SHP77 (cell line): ENCODE measurements at regions not wholly inside any gene's neighbourhood (a gene's known extent, or its start where the extent isn't known, plus 50 kb on each side); places are given as distances from the start of the nearest gene placed in this dataset.
"Not testable (repeated sequence)": the region's sequence is repeated elsewhere in the genome, so short reads cannot be mapped to it uniquely, and the experiment has no call there.

Experiments
- DNase-seq, 2 experiments: peaks; one replicate each; lab custom pipeline; 2025; lab: John Stamatoyannopoulos, UW

GRCh38 chr21:9695759-9696158 lies 825.6 kb upstream of the TPTE start:
- DNase-seq: not testable (repeated sequence)

GRCh38 chr21:9697751-9698150 lies 823.6 kb upstream of the TPTE start:
- DNase-seq: not testable (repeated sequence)

- DNase-seq: not testable (repeated sequence)
Measured at GRCh38 chr21:9705016-9705415, 816.4 kb upstream of the TPTE start.

- DNase-seq: not testable (repeated sequence)
Measured at GRCh38 chr21:9705455-9705854, 815.9 kb upstream of the TPTE start.

- DNase-seq: not testable (repeated sequence)
Measured at GRCh38 chr21:9724542-9724941, 796.8 kb upstream of the TPTE start.

- DNase-seq: not testable (repeated sequence)
Measured at GRCh38 chr21:9727187-9727586, 794.2 kb upstream of the TPTE start.

GRCh38 chr21:9728219-9728992 lies 793.0 kb upstream of the TPTE start:
- not testable (repeated sequence) for DNase-seq

- DNase-seq: no peak
Measured at GRCh38 chr21:9730866-9731265, 790.5 kb upstream of the TPTE start.

GRCh38 chr21:9731317-9731716 lies 790.1 kb upstream of the TPTE start:
- not testable (repeated sequence) for DNase-seq

- DNase-seq: not testable (repeated sequence)
Measured at GRCh38 chr21:9732605-9733004, 788.8 kb upstream of the TPTE start.

- not testable (repeated sequence) for DNase-seq
Measured at GRCh38 chr21:9733761-9734558, 787.4 kb upstream of the TPTE start.

- DNase-seq: no peak
Measured at GRCh38 chr21:9735421-9735961, 785.9 kb upstream of the TPTE start.

GRCh38 chr21:9737301-9737700 lies 784.1 kb upstream of the TPTE start:
- not testable (repeated sequence) for DNase-seq

GRCh38 chr21:9737871-9738515 lies 783.4 kb upstream of the TPTE start:
- not testable (repeated sequence) for DNase-seq

GRCh38 chr21:9738527-9738926 lies 782.9 kb upstream of the TPTE start:
- no peak for DNase-seq

- no peak for DNase-seq
Measured at GRCh38 chr21:9739240-9739639, 782.1 kb upstream of the TPTE start.

- DNase-seq: not testable (repeated sequence)
Measured at GRCh38 chr21:9740177-9740941, 781.0 kb upstream of the TPTE start.

- not testable (repeated sequence) for DNase-seq
Measured at GRCh38 chr21:9740991-9741742, 780.2 kb upstream of the TPTE start.

GRCh38 chr21:9743566-9743965 lies 777.8 kb upstream of the TPTE start:
- not testable (repeated sequence) for DNase-seq

- not testable (repeated sequence) for DNase-seq
Measured at GRCh38 chr21:9744166-9744565, 777.2 kb upstream of the TPTE start.

- DNase-seq: not testable (repeated sequence)
Measured at GRCh38 chr21:9744593-9744992, 776.8 kb upstream of the TPTE start.
